ENCODE measurements at regions not wholly inside any gene's neighbourhood (a gene's known extent, or its start where the extent isn't known, plus 50 kb on each side); places are given as distances from the start of the nearest gene placed in this dataset.

DNA sequence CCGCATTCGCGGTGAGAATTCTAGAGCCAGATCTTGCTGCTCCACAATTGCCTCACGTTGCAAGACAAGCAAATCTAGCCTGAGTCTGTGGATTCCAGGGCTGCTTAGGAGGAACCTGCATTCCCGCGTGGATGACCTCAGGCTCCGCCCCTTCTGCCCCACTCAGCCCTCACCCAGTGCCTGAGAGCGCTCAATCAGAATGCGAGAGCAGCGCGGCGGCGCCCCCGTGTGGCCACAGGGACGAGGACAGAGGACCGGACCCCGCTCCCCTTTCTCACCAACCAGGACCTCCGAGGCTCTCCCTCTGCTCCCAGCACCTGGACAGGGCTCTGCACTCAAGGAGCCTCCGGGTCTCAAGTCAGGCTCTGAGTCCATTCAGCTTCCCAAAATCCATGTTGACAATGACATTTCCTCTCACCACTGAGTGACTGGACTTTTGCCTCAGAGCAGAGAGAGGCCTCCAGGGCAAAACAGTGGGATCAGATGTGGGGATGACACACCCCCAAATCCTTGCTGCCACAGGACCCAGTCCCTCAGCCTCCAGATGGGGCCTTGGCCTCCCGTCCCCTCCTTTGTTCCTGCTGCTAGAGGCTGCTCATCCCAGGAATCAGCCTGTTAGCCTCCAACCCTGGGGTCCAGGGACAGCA, 52.0 kb downstream of the RPP21 start:
- DNase-seq, result peak; percentile 86

- no peak for DNase-seq
Observed at GRCh38 chr6:30397697-30398096, 52.7 kb downstream of the RPP21 start.

GRCh38 chr6:30399390-30400058, 54.6 kb downstream of the RPP21 start:
- DNase-seq, result no peak

GRCh38 chr6:30405934-30406333, 61.0 kb downstream of the RPP21 start:
- DNase-seq, result no peak

- DNase-seq, result no peak
Observed at GRCh38 chr6:30409184-30409583, 64.2 kb downstream of the RPP21 start.

DNA sequence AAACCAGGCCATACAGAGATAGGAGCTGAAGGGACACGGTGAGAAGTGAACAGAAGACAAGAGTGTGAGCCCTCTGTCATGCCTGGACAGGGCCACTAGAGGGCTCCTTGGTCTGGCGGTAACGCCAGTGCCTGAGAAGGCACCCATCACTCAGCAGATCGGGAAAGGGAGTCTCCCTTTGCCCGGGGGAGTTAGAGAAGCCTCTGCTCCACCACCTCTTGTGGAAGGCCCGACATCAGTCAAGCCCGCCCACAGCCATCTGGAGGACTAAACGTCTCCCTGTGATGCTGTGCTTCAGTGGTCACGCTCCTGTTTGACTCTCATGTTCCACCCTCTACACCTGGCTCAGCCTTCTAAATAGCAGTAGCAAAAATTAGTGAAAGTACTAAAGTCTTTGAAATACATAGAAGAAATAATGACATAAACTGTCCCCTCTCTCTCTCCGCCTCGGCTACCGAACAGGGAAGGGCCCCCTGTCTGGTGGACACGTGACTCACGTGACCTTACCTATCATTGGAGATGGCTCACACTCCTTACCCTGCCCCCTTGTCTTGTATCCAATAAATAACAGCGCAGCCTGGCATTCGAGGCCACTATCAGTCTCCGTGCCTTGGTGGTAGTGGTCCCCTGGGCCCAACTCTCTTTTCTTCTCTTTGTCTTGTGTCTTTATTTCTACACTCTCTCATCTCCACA, 66.7 kb downstream of the RPP21 start:
- peak; percentile 50 for DNase-seq

- no peak for DNase-seq
Observed at GRCh38 chr6:30418448-30418847, 70.9 kb upstream of the HLA-E start.

GRCh38 chr6:30424549-30424948, 64.8 kb upstream of the HLA-E start:
- DNase-seq, result no peak

Measured in activated CD4-positive, alpha-beta T cell treated with anti-CD3 and anti-CD28 coated beads, Interleukin-2, amount 50 U/mL, for 1 hour (primary cell).